GM12865 (cell line): ENCODE measurements at regions not wholly inside any gene's neighbourhood (a gene's known extent, or its start where the extent isn't known, plus 50 kb on each side); places are given as distances from the start of the nearest gene placed in this dataset.

Source experiments
- DNase-seq: peaks from one replicate; pipeline ENCODE4 v3.0.0; 2010; ENCODE audit warnings: low read depth
- H3K4me3 ChIP-seq: 2 replicates; pipeline ENCODE4 v1.5.1; 2011; ENCODE audit warnings: mild to moderate bottlenecking, low read depth, low read length, control low read depth
- TF ChIP-seq, protein P1 (sequence below): IDR thresholded peaks from 2 replicates; pipeline ENCODE4 v1.5.1; 2011; ENCODE audit warnings: low read length, control low read depth, low read depth, inconsistent platforms; ENCODE audit not compliant: insufficient read depth; ENCODE audit errors: missing control alignments

DNA sequence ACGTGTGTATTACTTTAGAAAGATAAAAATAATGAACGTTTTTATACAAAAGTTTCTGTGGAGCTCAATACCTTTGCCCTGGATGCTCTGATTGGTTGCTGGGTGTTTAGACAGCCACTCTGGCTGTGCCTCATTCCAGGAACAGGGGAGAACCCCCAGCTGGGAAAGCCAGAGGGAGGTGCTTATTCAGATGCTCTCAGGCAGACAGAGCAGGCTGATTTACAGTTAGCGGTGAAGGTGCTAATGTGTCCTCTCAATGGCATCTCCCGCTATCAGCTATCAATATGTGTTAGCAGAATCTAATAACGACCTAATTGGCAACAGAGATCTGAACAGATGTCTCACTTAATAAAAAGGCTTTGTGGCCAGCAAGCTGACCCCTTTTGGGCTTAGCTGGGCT is 402.3 kb downstream of the NUAK1 start:
- no peak for DNase-seq
- TF ChIP-seq, protein P1, sequence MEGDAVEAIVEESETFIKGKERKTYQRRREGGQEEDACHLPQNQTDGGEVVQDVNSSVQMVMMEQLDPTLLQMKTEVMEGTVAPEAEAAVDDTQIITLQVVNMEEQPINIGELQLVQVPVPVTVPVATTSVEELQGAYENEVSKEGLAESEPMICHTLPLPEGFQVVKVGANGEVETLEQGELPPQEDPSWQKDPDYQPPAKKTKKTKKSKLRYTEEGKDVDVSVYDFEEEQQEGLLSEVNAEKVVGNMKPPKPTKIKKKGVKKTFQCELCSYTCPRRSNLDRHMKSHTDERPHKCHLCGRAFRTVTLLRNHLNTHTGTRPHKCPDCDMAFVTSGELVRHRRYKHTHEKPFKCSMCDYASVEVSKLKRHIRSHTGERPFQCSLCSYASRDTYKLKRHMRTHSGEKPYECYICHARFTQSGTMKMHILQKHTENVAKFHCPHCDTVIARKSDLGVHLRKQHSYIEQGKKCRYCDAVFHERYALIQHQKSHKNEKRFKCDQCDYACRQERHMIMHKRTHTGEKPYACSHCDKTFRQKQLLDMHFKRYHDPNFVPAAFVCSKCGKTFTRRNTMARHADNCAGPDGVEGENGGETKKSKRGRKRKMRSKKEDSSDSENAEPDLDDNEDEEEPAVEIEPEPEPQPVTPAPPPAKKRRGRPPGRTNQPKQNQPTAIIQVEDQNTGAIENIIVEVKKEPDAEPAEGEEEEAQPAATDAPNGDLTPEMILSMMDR: no peak

DNA sequence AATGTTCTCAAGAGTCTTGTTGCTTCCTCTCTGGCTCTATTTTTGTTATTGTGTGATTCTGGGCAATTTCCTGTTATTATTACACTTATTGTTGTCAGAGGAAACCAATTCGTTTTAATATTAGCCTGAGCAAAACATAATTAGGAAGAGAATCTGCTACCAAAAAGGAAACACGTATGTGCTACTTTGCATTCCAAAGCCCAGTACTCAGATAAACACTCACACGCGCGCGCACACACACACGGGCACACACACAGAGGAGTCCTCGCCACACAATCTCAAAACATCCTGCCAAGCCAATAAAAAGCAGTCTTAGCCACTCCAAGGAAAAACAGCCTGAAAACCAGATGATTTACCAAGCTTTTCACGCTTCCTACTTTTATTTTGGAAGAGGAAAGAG is 400.7 kb downstream of the NUAK1 start:
- TF ChIP-seq, protein P1: no peak
- H3K4me3 ChIP-seq: no peak overlapping the region

More for the DNA sequence above, 402.3 kb downstream of the NUAK1 start:
- H3K4me3 ChIP-seq: no peak overlapping the region

DNA sequence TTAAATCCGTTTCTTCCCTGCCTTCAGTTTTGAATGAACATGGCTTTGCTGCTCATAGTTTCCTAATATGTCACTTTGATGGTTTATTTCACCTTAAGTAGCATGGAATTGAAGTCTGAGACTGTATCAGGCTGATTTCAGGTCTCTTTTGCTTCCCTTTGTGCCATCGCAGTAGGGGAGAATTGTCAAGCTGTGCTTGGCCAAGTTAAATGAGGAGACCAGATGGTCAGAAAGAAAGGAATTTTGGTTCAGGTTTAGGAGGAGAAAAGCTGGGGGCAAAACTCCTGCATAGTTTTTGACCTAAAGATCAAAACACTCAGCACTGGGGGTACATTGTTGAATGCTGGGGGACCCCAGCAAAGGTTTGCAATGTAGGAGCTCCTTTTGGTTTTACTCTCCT is 398.4 kb downstream of the NUAK1 start:
- no peak for DNase-seq
- TF ChIP-seq, protein P1: no peak
- H3K4me3 ChIP-seq: no peak overlapping the region

More for the DNA sequence above, 400.7 kb downstream of the NUAK1 start:
- DNase-seq: no peak

DNA sequence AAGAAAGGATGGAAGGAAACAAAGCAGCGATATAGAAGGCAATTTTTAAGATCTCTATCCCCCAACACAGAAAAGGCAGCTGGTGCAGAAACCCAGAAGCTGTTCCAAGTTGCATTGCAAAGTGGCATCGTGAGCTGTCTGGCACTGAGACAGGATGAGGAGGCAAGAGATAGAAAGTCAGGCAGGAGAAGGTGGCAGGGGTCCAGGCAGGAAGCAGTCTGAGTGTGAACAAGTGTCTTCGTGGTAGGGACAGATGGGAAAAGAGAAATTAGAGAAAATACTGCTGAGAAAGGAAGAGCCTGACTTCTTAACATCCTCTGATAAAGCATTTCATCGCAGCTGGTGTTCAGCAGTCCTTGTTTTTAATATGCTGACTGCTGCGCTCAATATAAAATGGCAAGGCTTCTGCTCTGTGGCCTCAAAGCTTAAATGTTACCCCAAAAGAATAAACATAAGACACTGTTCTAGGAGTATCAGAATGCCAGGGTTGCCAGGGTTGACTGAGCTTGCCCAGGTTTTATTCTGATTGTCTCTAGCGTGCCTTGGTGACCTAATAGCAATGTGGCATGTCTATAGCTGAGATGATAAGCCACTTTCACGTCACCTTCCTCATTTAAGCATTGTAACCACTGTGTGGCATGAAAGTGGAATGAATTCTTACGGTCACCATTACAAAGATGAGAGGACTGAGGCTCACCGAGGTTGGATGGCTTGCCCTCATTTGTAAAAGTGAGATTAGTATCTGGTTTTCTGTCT is 397.6 kb downstream of the NUAK1 start:
- TF ChIP-seq, protein P1: no peak
- DNase-seq: no peak
- H3K4me3 ChIP-seq: no peak overlapping the region

DNA sequence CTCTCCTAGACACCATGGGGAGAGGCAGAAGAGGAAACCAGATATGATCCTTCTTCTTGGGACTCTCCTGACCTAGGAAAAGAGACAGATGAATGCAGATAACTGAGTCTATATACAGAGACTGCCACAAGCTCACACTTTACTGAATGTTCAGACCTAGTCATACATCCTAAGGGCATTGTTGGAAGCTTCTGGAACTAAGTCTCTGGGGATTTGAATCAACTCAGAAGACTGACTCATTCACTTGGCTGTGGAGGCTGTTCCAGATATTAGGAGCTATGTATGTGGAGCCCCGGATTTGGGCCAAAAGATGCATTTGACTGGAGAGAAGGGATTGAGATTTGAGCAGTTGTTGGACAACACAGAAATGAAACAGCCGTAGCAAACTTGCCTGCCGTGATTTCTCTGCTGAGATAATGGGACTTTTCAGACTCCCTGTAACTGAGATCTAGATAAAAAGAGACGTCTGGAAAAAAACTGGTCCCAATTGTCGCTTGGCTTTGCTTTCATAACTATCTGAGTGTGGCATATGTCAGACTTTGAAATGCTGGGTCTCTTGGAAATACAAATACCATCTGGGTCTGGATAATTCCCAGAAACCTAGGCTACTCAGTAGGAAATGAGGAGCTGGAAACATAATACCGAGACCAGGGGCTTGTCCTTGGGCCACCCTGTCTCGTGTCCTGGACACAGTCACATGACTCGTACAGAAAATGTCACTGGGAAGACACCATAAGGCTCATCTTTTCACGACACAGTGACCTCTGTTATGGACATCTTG is 396.8 kb downstream of the NUAK1 start:
- DNase-seq: no peak
- TF ChIP-seq, protein P1: no peak
- no peak overlapping the region for H3K4me3 ChIP-seq

DNA sequence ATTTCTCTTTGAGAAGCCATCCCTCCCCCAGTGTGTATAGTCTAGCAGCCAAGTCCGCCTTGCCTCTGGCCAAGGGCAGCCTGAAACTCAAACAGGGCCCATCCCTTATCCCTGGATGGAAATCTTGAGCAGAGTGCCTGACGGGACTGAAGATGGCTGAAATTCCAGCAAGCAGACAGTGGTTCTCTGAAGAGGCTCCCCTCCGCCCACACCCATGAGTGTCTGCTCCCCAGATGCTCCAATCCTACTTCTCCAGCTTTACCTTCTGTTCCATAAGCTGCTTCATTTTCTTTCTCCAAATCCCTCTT is 396.2 kb downstream of the NUAK1 start:
- TF ChIP-seq, protein P1: no peak
- no peak for DNase-seq
- H3K4me3 ChIP-seq: no peak overlapping the region
